IMR-90 (cell line): ENCODE measurements at regions not wholly inside any gene's neighbourhood (a gene's known extent, or its start where the extent isn't known, plus 50 kb on each side); places are given as distances from the start of the nearest gene placed in this dataset.

ENCODE experiments used
- ATAC-seq: fragments of 200-7000 bp; cut with Tn5 transposase; 2 replicates; pipeline ENCODE4 v1.9.1; 2020; ENCODE audit warnings: low read depth, mild to moderate bottlenecking, moderate library complexity
- BruUV-seq: library from RNA; stranded (reverse); fragments of 400-500 nt; replicated peaks from 2 replicates; lab custom pipeline; 2021; lab: Mats Ljungman, UMichigan
- CTCF ChIA-PET: fragments of 300-600 bp; formaldehyde crosslinking; extraction: SDS; loops from one replicate; lab custom pipeline; 2021; ENCODE audit warnings: antibody characterized with exemption; lab: Yijun Ruan, JAX
- POLR2A ChIA-PET: fragments of 300-600 bp; sonication (Branson Sonifier 250); formaldehyde crosslinking; loops from one replicate; lab custom pipeline; 2022; ENCODE audit warnings: antibody characterized with exemption; ENCODE audit not compliant: unreplicated experiment; lab: Charles Lee
- DNase-seq: peaks from one replicate; pipeline ENCODE4 v3.0.0; 2013
- H2AFZ ChIP-seq: replicated peaks from 2 replicates; pipeline ENCODE3; 2013; ENCODE audit warnings: low read length, mild to moderate bottlenecking; ENCODE audit not compliant: poor library complexity
- H2AK5ac ChIP-seq: 2 replicates; pipeline ENCODE4 v1.6.1; 2013; ENCODE audit warnings: low read depth, low read length, inconsistent platforms
- H2AK9ac ChIP-seq: replicated peaks from 2 replicates; pipeline ENCODE3; 2013; ENCODE audit warnings: mild to moderate bottlenecking, low read depth, low read length, moderate library complexity; ENCODE audit not compliant: poor library complexity
- H2BK120ac ChIP-seq: 2 replicates; pipeline ENCODE4 v1.6.1; 2013; ENCODE audit warnings: low read depth, low read length, inconsistent platforms
- H2BK15ac ChIP-seq: 3 replicates; pipeline ENCODE4 v1.6.1; 2013; ENCODE audit warnings: low read depth, low read length, inconsistent platforms
- H2BK20ac ChIP-seq: 2 replicates; pipeline ENCODE4 v1.6.1; 2013; ENCODE audit warnings: low read depth, mild to moderate bottlenecking, inconsistent platforms, low read length, moderate library complexity
- H2BK5ac ChIP-seq: 2 replicates; pipeline ENCODE4 v1.6.1; 2013; ENCODE audit warnings: mild to moderate bottlenecking, low read depth, low read length, inconsistent platforms; ENCODE audit not compliant: poor library complexity, severe bottlenecking
- H3K14ac ChIP-seq: replicated peaks from 2 replicates; pipeline ENCODE4 v1.6.1; 2013; ENCODE audit warnings: low read depth, low read length, inconsistent platforms
- H3K18ac ChIP-seq: 2 replicates; pipeline ENCODE4 v1.6.1; 2013; ENCODE audit warnings: low read depth, low read length, control low read depth
- H3K23ac ChIP-seq: 2 replicates; pipeline ENCODE4 v1.6.1; 2013; ENCODE audit warnings: low read depth, low read length, inconsistent platforms
- H3K27ac ChIP-seq: 2 replicates; pipeline ENCODE4 v1.5.1; 2013; ENCODE audit warnings: mild to moderate bottlenecking, control low read depth, low read length; ENCODE audit not compliant: insufficient read depth
- H3K27me3 ChIP-seq: 2 replicates; pipeline ENCODE4 v1.6.1; 2013; ENCODE audit warnings: low read length; ENCODE audit not compliant: control insufficient read depth, insufficient read depth
- H3K36me3 ChIP-seq: 2 replicates; pipeline ENCODE4 v1.6.1; 2013; ENCODE audit warnings: low read length, mixed read lengths; ENCODE audit not compliant: control insufficient read depth, insufficient read depth
- H3K4ac ChIP-seq: 2 replicates; pipeline ENCODE4 v1.6.1; 2013; ENCODE audit warnings: low read depth, low read length, inconsistent platforms
- H3K4me1 ChIP-seq: 2 replicates; pipeline ENCODE4 v1.6.1; 2013; ENCODE audit warnings: low read length, mixed read lengths; ENCODE audit not compliant: control insufficient read depth, insufficient read depth
- H3K4me2 ChIP-seq: 2 replicates; pipeline ENCODE4 v1.6.1; 2013; ENCODE audit warnings: low read depth, mild to moderate bottlenecking, control low read depth, low read length, moderate library complexity
- H3K4me3 ChIP-seq: 2 replicates; pipeline ENCODE4 v1.5.1; 2013; ENCODE audit warnings: low read depth, mild to moderate bottlenecking, control low read depth, low read length, moderate library complexity; ENCODE audit not compliant: insufficient read depth
- H3K56ac ChIP-seq: 2 replicates; pipeline ENCODE4 v1.6.1; 2013; ENCODE audit warnings: low read length, inconsistent platforms; ENCODE audit not compliant: insufficient read depth; ENCODE audit errors: extremely low read depth
- H3K79me1 ChIP-seq, 2 experiments: 2 replicates each; pipeline ENCODE4 v1.6.1; 2013; ENCODE audit warnings: low read length in 2 of 2, inconsistent platforms in 1 of 2, low read depth in 1 of 2
- H3K9ac ChIP-seq: 2 replicates; pipeline ENCODE4 v1.6.1; 2013; ENCODE audit warnings: low read depth, low read length, control low read depth
- H3K9me1 ChIP-seq: 2 replicates; pipeline ENCODE4 v1.6.1; 2013; ENCODE audit warnings: low read length, inconsistent platforms; ENCODE audit not compliant: insufficient read depth
- H3K9me3 ChIP-seq: 2 replicates; pipeline ENCODE4 v1.6.1; 2013; ENCODE audit warnings: low read length; ENCODE audit not compliant: control insufficient read depth, insufficient read depth
- H4K20me1 ChIP-seq: 2 replicates; pipeline ENCODE4 v1.6.1; 2013; ENCODE audit warnings: low read length, inconsistent platforms; ENCODE audit not compliant: insufficient read depth
- H4K5ac ChIP-seq: 2 replicates; pipeline ENCODE4 v1.6.1; 2013; ENCODE audit warnings: mild to moderate bottlenecking, low read depth, low read length, control low read depth
- H4K8ac ChIP-seq, 2 experiments: 2 replicates each; pipeline ENCODE4 v1.6.1; 2013; ENCODE audit warnings: low read depth in 2 of 2, low read length in 2 of 2, control low read depth in 1 of 2, inconsistent platforms in 1 of 2
- H4K91ac ChIP-seq: 2 replicates; pipeline ENCODE4 v1.6.1; 2013; ENCODE audit warnings: low read depth, low read length, inconsistent platforms; ENCODE audit not compliant: insufficient read depth
- BHLHE40 ChIP-seq: fragments of 150-350 bp; IDR thresholded peaks from 2 replicates; pipeline ENCODE4 v1.6.1; 2016; ENCODE audit warnings: mild to moderate bottlenecking, low read depth, low read length
- CEBPB ChIP-seq: IDR thresholded peaks from 2 replicates; pipeline ENCODE4 v1.6.1; 2012; ENCODE audit warnings: low read depth, low read length, improper control_type of control experiment
- CHD1 ChIP-seq: IDR thresholded peaks from 2 replicates; pipeline ENCODE4 v1.6.1; 2012; ENCODE audit warnings: low read depth, low read length, improper control_type of control experiment
- CTCF ChIP-seq: conservative IDR thresholded peaks from 2 replicates; pipeline ENCODE4 v1.5.1; 2012; ENCODE audit warnings: mild to moderate bottlenecking, low read depth, low read length, improper control_type of control experiment
- FOS ChIP-seq: fragments of 150-350 bp; IDR thresholded peaks from 2 replicates; pipeline ENCODE4 v1.6.1; 2016; ENCODE audit warnings: low read depth, low read length
- MAFK ChIP-seq: IDR thresholded peaks from 2 replicates; pipeline ENCODE4 v1.6.1; 2012; ENCODE audit warnings: low read depth, low read length, improper control_type of control experiment
- MAZ ChIP-seq: IDR thresholded peaks from 2 replicates; pipeline ENCODE4 v1.6.1; 2012; ENCODE audit warnings: low read depth, mild to moderate bottlenecking, low read length, improper control_type of control experiment, moderate library complexity, borderline replicate concordance
- MXI1 ChIP-seq: IDR thresholded peaks from 2 replicates; pipeline ENCODE4 v1.6.1; 2012; ENCODE audit warnings: low read depth, mild to moderate bottlenecking, low read length, moderate library complexity, borderline replicate concordance
- NFE2L2 ChIP-seq: fragments of 150-350 bp; IDR thresholded peaks from 2 replicates; pipeline ENCODE4 v1.6.1; 2016; ENCODE audit warnings: low read depth, mild to moderate bottlenecking, low read length
- POLR2A ChIP-seq: IDR thresholded peaks from 2 replicates; pipeline ENCODE4 v1.6.1; 2012; ENCODE audit warnings: mild to moderate bottlenecking, low read depth, low read length
- RAD21 ChIP-seq: IDR thresholded peaks from 2 replicates; pipeline ENCODE4 v1.6.1; 2012; ENCODE audit warnings: low read length, improper control_type of control experiment
- RCOR1 ChIP-seq: IDR thresholded peaks from 2 replicates; pipeline ENCODE4 v1.6.1; 2012; ENCODE audit warnings: mild to moderate bottlenecking, low read length, improper control_type of control experiment; ENCODE audit not compliant: insufficient replicate concordance
- RFX5 ChIP-seq: IDR thresholded peaks from 2 replicates; pipeline ENCODE4 v1.8.0; 2012; ENCODE audit warnings: low read depth, mild to moderate bottlenecking, low read length, moderate library complexity
- SMC3 ChIP-seq: fragments of 150-350 bp; IDR thresholded peaks from 2 replicates; pipeline ENCODE4 v1.6.1; 2016; ENCODE audit warnings: low read depth, mild to moderate bottlenecking, antibody characterized with exemption, low read length, moderate library complexity
- WGBS, 2 experiments: methylation state at CpG; one replicate each; pipeline versions ENCODE4 v1.1.5 to v1.1.7; 2013; ENCODE audit warnings: missing lambda C conversion rate in 2 of 2; ENCODE audit not compliant: insufficient read length in 1 of 2; ENCODE audit errors: extremely low coverage in 2 of 2; 5-methylcytosine and 5-hydroxymethylcytosine counted together
- dilution Hi-C: fragments of 300-500 bp; cut with HindIII; formaldehyde crosslinking; loops from one replicate; pipeline ENCODE4 v1.14.3; 2018; ENCODE audit warnings: low sequenced_read_pairs; ENCODE audit not compliant: unreplicated experiment
- in situ Hi-C: fragments of 300-500 bp; cut with MboI; formaldehyde crosslinking; loops from 3 replicates; pipeline ENCODE4 v1.14.3; 2019; ENCODE audit warnings: low sequenced_read_pairs, inconsistent platforms, mixed read lengths
- intact Hi-C: fragments of 100-400 bp; cut with micrococcal nuclease; formaldehyde crosslinking; loops from 2 replicates; pipeline ENCODE4 v1.10.0; 2022
- TF ChIP-seq, protein P1 (sequence below): fragments of 150-350 bp; IDR thresholded peaks from 2 replicates; pipeline ENCODE4 v1.6.1; 2017; ENCODE audit warnings: mild to moderate bottlenecking, antibody characterized with exemption, low read length, low read depth
- TF ChIP-seq, protein P2 (sequence below): fragments of 150-350 bp; IDR thresholded peaks from 2 replicates; pipeline ENCODE4 v1.6.1; 2016; ENCODE audit warnings: low read depth, mild to moderate bottlenecking, low read length, moderate library complexity, borderline replicate concordance

DNA sequence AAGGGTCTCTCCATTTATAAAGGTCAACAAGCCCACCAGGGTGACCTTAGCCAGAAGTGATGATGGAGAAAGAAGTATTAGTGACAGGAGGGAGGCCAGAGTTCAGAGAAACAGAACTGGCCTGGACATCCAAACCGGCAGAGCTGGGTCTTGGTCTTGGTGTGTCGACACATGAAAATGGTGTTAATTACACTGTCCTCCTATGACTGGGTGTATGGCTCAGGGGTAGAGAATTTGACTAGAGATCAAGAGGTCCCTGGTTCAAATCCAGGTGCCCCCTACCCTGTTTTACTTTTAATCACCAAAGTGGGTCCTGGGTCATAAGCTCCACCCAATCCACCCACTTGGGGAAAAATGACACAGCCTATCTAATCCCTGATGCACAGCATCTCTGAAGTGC is 110.6 kb upstream of the ZNF746 start:
- H2AFZ ChIP-seq: no peak overlapping the region
- no peaks in the 10 kb centered on the region for H3K9me3 ChIP-seq
- H2AK5ac ChIP-seq: no peak overlapping the region
- no peak overlapping the region for H3K23ac ChIP-seq
- ChIA-PET CTCF (no interaction called here), POLR2A (no interaction called here)
- H2BK20ac ChIP-seq: no peak overlapping the region
- dilution Hi-C loops: no loop called here
- ATAC-seq (no peak), DNase-seq (no peak)
- H4K20me1 ChIP-seq: 0 out of 2 replicates have a peak, but pooled peaks cover 3% of the 10 kb centered on the region
- intact Hi-C loops: no loop called here
- H3K9ac ChIP-seq: no peak overlapping the region
- H3K9me1 ChIP-seq: 0 out of 2 replicates have a peak, but pooled peaks cover 3% of the 10 kb centered on the region
- H4K91ac ChIP-seq: no peak overlapping the region
- no peak overlapping the region for H3K4me3 ChIP-seq
- H3K27ac ChIP-seq: no peak overlapping the region
- no peak overlapping the region for H2BK15ac ChIP-seq
- peaks cover 40% of the 10 kb centered on the region for H3K36me3 ChIP-seq
- no CpG with 5 or more reads among the region's 2 CpGs for WGBS, 2 experiments
- H3K79me1 ChIP-seq: peaks cover 5 to 22% of the 10 kb centered on the region in 2 experiments
- no peaks in the 10 kb centered on the region for H3K4me1 ChIP-seq
- in situ Hi-C loops: no loop called here
- TF ChIP-seq FOS (no peak), MAZ (no peak), BHLHE40 (no peak), RAD21 (no peak), CHD1 (no peak), NFE2L2 (no peak), RFX5 (no peak), MXI1 (no peak), CTCF (no peak), POLR2A (no peak), CEBPB (no peak), SMC3 (no peak), RCOR1 (no peak), MAFK (no peak)
- TF ChIP-seq, protein P1, sequence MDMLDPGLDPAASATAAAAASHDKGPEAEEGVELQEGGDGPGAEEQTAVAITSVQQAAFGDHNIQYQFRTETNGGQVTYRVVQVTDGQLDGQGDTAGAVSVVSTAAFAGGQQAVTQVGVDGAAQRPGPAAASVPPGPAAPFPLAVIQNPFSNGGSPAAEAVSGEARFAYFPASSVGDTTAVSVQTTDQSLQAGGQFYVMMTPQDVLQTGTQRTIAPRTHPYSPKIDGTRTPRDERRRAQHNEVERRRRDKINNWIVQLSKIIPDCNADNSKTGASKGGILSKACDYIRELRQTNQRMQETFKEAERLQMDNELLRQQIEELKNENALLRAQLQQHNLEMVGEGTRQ: no peak
- TF ChIP-seq, protein P2, sequence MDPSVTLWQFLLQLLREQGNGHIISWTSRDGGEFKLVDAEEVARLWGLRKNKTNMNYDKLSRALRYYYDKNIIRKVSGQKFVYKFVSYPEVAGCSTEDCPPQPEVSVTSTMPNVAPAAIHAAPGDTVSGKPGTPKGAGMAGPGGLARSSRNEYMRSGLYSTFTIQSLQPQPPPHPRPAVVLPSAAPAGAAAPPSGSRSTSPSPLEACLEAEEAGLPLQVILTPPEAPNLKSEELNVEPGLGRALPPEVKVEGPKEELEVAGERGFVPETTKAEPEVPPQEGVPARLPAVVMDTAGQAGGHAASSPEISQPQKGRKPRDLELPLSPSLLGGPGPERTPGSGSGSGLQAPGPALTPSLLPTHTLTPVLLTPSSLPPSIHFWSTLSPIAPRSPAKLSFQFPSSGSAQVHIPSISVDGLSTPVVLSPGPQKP: no peak
- BruUV-seq: no TSS peak
- no peak overlapping the region for H4K8ac ChIP-seq
- H3K4me2 ChIP-seq: no peak overlapping the region
- no peak overlapping the region for H3K14ac ChIP-seq
- H2BK120ac ChIP-seq: no peak overlapping the region
- H4K5ac ChIP-seq: no peak overlapping the region
- no peaks in the 10 kb centered on the region for H3K27me3 ChIP-seq
- H3K18ac ChIP-seq: no peak overlapping the region
- H2AK9ac ChIP-seq: no peak overlapping the region
- no peak overlapping the region for H3K56ac ChIP-seq
- H2BK5ac ChIP-seq: no peak overlapping the region
- H3K4ac ChIP-seq: no peak overlapping the region
